ENCODE measurements at regions not wholly inside any gene's neighbourhood (a gene's known extent, or its start where the extent isn't known, plus 50 kb on each side); places are given as distances from the start of the nearest gene placed in this dataset.

- Histone ChIP-seq H3K9me3 (ENCODE audit: low read depth) (no peaks in the 10 kb centered on the region), H4K20me1 (ENCODE audit: insufficient read depth, poor library complexity, severe bottlenecking) (no peaks in the 10 kb centered on the region), H3K27ac (no peak overlapping the region), H3K4me3 (no peak overlapping the region), H3K36me3 (replicated peaks; ENCODE audit: insufficient read depth, low read depth) (no peaks in the 10 kb centered on the region), H3K79me2 (no peaks in the 10 kb centered on the region), H3K4me2 (no peak overlapping the region), H3K9me2 (replicated peaks; ENCODE audit: insufficient read depth) (no peaks in the 10 kb centered on the region), H3K4me1 (ENCODE audit: insufficient read depth) (no peaks in the 10 kb centered on the region), H2AFZ (no peak overlapping the region), H3K27me3 (no peaks in the 10 kb centered on the region)
- 92% methylated on average over 22 of the region's 22 CpGs for WGBS (ENCODE audit: low lambda C conversion rate, missing lambda C conversion rate)
- TF ChIP-seq EZH2phosphoT487 (IDR thresholded peaks at IDR 0.05; ENCODE audit: low read depth, severe bottlenecking, unreplicated experiment) (no peak), EZH2 (IDR thresholded peaks at IDR 0.05; ENCODE audit: borderline replicate concordance) (no peak), CTCF (IDR thresholded peaks at IDR 0.05; ENCODE audit: poor library complexity) (no peak)
- no peak for DNase-seq (ENCODE audit: low spot score)
Observed at GRCh38 chr11:64455456-64456261, 96.7 kb downstream of the RPS6KA4 start.

GRCh38 chr11:64456509-64457320, 97.8 kb downstream of the RPS6KA4 start:
- Histone ChIP-seq H3K9me2 (replicated peaks; ENCODE audit: insufficient read depth) (no peaks in the 10 kb centered on the region), H2AFZ (no peak overlapping the region), H3K4me3 (no peak overlapping the region), H4K20me1 (ENCODE audit: insufficient read depth, poor library complexity, severe bottlenecking) (no peaks in the 10 kb centered on the region), H3K4me2 (no peak overlapping the region), H3K36me3 (replicated peaks; ENCODE audit: insufficient read depth, low read depth) (no peaks in the 10 kb centered on the region), H3K9me3 (ENCODE audit: low read depth) (no peaks in the 10 kb centered on the region), H3K27ac (no peak overlapping the region), H3K4me1 (ENCODE audit: insufficient read depth) (no peaks in the 10 kb centered on the region), H3K27me3 (no peaks in the 10 kb centered on the region), H3K79me2 (no peaks in the 10 kb centered on the region)
- TF ChIP-seq CTCF (IDR thresholded peaks at IDR 0.05; ENCODE audit: poor library complexity) (no peak), EZH2 (IDR thresholded peaks at IDR 0.05; ENCODE audit: borderline replicate concordance) (no peak), EZH2phosphoT487 (IDR thresholded peaks at IDR 0.05; ENCODE audit: low read depth, severe bottlenecking, unreplicated experiment) (no peak)
- DNase-seq (ENCODE audit: low spot score), result no peak
- WGBS (ENCODE audit: low lambda C conversion rate, missing lambda C conversion rate), result 91% methylated on average over 23 of the region's 23 CpGs

GRCh38 chr11:64457416-64458010, 98.2 kb upstream of the SLC22A11 start:
- H3K27ac ChIP-seq, result no peak overlapping the region
- no peaks in the 10 kb centered on the region for H3K27me3 ChIP-seq
- 82% methylated on average over 12 of the region's 12 CpGs for WGBS (ENCODE audit: low lambda C conversion rate, missing lambda C conversion rate)
- no peaks in the 10 kb centered on the region for H3K4me1 ChIP-seq (ENCODE audit: insufficient read depth)
- H3K9me2 ChIP-seq (replicated peaks; ENCODE audit: insufficient read depth), result no peaks in the 10 kb centered on the region
- H3K9me3 ChIP-seq (ENCODE audit: low read depth), result no peaks in the 10 kb centered on the region
- no peak overlapping the region for H3K4me3 ChIP-seq
- H2AFZ ChIP-seq, result no peak overlapping the region
- no peak overlapping the region for H3K4me2 ChIP-seq
- H4K20me1 ChIP-seq (ENCODE audit: insufficient read depth, poor library complexity, severe bottlenecking), result no peaks in the 10 kb centered on the region
- H3K79me2 ChIP-seq, result no peaks in the 10 kb centered on the region
- H3K36me3 ChIP-seq (replicated peaks; ENCODE audit: insufficient read depth, low read depth), result no peaks in the 10 kb centered on the region
- no peak for DNase-seq (ENCODE audit: low spot score)
- no peak for TF ChIP-seq EZH2phosphoT487 (IDR thresholded peaks at IDR 0.05; ENCODE audit: low read depth, severe bottlenecking, unreplicated experiment)
- no peak for TF ChIP-seq EZH2 (IDR thresholded peaks at IDR 0.05; ENCODE audit: borderline replicate concordance)
- TF ChIP-seq CTCF (IDR thresholded peaks at IDR 0.05; ENCODE audit: poor library complexity), result no peak

Data from hepatocyte (in vitro differentiated cells).